Astrocyte of the cerebellum (primary cell): ENCODE measurements at regions not wholly inside any gene's neighbourhood (a gene's known extent, or its start where the extent isn't known, plus 50 kb on each side); places are given as distances from the start of the nearest gene placed in this dataset.

Experiments
- DNase-seq: peaks from one replicate; pipeline ENCODE4 v3.0.0-alpha.2; 2011; ENCODE audit warnings: low read depth
- H3K4me3 ChIP-seq: 2 replicates; pipeline ENCODE4 v1.5.1; 2011; ENCODE audit warnings: mild to moderate bottlenecking, low read depth, low read length, moderate library complexity
- in situ Hi-C: cut with HindIII; loops from 2 replicates; pipeline ENCODE4 v1.10.0; 2017; ENCODE audit warnings: low sequenced_read_pairs
- TF ChIP-seq, protein P1 (sequence below): IDR thresholded peaks from 2 replicates; pipeline ENCODE4 v1.5.1; 2012; ENCODE audit warnings: low read length, low read depth, moderate library complexity, mild to moderate bottlenecking; ENCODE audit errors: missing control alignments

DNA sequence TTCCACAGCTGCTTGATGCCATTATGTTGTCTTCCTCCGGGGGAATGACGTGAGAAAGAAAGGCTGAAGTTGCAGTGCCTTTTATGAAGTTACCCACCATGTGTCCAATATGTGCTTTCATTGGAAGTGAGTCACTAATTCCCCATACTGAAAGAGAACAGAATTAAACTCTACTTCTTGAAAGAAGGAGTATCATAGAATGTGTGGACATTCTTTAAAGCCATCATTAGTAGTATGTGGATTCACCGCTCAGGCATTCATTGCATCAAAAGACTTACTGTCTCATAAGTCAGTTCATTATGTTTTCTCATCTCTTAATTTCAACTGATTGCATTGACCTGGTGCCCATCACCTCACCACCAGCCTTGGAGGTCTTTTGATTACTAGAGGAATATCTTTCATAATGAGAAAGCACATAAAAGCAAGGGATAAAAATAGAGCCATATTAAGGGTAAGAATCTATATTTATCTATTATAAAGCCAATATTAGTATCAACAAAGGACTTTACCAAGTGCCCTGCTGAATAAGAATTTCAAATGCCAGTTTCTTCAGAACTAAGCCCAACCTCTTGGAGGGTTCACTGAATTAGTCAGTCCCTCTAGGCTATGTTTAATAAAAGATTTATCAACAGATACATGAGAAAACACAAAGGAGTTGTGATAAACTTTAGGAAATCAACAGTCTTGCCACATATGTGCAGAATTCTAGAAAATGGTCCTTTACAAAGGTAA lies 516.1 kb downstream of the NTRK2 start:
- in situ Hi-C loops = no loop called here
- H3K4me3 ChIP-seq = no peak overlapping the region
- TF ChIP-seq, protein P1, sequence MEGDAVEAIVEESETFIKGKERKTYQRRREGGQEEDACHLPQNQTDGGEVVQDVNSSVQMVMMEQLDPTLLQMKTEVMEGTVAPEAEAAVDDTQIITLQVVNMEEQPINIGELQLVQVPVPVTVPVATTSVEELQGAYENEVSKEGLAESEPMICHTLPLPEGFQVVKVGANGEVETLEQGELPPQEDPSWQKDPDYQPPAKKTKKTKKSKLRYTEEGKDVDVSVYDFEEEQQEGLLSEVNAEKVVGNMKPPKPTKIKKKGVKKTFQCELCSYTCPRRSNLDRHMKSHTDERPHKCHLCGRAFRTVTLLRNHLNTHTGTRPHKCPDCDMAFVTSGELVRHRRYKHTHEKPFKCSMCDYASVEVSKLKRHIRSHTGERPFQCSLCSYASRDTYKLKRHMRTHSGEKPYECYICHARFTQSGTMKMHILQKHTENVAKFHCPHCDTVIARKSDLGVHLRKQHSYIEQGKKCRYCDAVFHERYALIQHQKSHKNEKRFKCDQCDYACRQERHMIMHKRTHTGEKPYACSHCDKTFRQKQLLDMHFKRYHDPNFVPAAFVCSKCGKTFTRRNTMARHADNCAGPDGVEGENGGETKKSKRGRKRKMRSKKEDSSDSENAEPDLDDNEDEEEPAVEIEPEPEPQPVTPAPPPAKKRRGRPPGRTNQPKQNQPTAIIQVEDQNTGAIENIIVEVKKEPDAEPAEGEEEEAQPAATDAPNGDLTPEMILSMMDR = no peak
- no peak for DNase-seq

DNA sequence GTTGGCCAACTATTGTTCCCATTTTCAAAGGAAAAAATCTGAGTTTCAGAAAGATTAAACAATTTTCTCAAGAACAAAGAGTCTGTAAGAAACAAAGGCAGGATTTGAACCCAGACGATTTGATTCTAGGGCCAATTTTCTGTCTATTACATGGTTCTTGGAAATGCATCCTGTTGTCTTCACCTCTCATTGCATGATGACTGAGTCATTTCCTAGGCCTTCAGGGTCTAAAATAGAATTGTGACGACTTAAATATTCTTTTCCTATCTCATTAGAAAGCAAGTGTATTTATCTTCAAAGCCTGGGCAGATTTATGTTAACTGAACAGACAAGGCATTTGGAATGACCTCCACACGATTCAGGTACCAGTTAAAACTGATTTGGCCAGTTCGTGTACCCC lies 512.9 kb downstream of the NTRK2 start:
- DNase-seq = no peak
- TF ChIP-seq, protein P1 = no peak
- in situ Hi-C loops = no loop called here
- no peak overlapping the region for H3K4me3 ChIP-seq

DNA sequence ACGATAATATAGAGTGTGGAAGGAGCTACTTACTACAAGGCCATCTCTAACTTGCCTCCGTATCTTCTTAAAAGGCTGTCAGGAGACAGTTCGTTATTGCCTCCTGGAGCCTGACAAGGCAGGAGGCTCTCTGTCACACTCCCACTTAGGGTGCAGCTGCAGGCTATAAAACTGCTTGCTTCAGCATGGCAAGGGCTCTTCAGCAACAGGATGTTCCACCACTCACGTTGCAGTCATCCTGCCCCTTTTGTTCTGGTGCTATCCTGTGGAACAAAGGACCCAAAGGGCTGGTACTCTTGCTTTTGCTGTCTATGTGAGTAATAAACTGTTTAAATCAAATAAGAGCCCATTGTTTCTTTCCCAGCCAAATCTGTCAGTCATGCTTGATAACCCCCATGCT lies 508.9 kb downstream of the NTRK2 start:
- no peak for DNase-seq
- no peak overlapping the region for H3K4me3 ChIP-seq
- in situ Hi-C loops = no loop called here
- TF ChIP-seq, protein P1 = no peak

DNA sequence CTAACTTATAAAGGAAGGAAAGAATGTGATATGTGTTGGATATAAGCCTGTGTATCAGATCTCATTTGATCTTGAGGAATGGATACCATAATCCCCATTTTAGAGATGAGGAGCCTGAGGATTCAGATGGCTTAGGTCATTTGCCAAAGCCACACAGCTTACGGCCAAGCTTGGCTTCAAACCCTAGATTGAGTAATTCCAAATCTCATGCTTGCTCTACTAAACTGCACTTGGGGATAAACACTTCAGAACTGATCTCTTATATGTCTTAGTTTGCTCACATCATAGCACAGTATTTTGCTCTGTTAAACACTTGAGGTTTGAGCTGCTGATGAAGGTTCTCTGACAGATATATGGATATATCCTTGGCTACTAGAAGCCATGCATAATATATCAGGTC lies 504.4 kb downstream of the NTRK2 start:
- DNase-seq = no peak
- TF ChIP-seq, protein P1 = no peak
- H3K4me3 ChIP-seq = no peak overlapping the region
- in situ Hi-C loops = no loop called here

DNA sequence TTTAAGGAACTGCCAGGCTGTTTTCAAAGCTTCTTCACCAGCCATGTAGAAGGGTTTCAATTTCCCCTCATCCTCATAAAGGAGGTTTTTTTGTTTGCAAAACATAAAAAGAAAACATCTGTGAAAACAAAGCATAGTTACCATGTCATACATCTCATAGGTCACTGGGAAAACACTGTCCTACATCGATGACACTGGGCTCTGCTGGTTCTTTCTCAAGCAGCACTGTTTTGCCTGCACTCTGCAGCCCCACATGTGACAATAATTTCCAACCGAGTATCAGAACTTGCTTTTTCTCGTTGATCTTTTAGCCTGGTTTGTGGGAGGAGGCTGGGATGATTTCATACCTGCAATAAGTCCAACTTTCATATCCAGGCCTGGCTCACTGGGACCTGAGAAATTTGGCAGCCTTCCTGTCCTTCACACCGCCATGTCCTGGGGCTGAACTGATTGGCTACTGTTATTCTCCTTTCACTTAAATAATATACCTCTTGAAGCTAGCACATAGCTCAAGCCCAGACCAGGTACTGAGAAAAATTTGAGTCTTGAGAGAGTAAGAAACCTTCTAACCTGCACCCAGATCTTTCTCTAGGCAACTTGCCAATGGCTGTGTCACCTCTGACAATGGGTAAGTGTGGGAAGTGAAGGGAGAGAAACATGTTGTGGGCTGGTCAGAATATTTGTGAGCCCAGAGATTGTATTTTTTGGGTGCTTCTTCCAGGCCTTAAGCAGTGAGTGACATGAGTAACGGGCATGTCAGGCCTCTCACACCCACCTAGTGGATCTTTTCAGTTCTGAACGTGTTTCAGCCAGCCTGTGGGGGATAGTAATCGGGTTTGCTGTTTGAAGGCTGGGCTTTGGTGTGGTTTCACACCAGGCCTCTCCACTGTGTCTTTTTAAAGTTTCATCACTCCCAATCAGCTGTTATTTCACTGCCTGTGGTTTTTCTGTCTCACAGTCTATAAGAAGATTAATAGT lies 502.8 kb downstream of the NTRK2 start:
- TF ChIP-seq, protein P1 = no peak
- DNase-seq = no peak
- in situ Hi-C loops = no loop called here
- H3K4me3 ChIP-seq = no peak overlapping the region

DNA sequence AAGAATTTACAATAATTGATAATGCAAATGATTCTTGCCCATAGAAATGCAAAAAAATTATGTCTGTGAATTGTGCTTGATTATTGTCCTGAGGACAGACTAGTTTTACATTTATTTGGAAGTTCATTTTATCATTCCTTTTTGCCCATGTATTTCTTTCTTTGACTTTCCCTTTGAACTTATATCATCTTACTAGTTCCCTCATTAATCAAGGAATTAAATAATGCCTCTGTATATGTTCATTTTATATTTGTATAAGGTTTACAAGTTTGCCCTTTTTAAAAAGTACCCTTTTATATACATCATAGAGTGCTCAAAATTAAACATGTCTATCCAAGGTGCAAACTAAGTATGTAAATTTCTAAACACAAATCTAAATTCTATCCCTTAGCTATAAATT lies 501.6 kb downstream of the NTRK2 start:
- no peak overlapping the region for H3K4me3 ChIP-seq
- TF ChIP-seq, protein P1 = no peak
- DNase-seq = no peak
- in situ Hi-C loops = no loop called here
